GM04504 (cell line): ENCODE measurements at regions not wholly inside any gene's neighbourhood (a gene's known extent, or its start where the extent isn't known, plus 50 kb on each side); places are given as distances from the start of the nearest gene placed in this dataset.

Source experiments
- DNase-seq: peaks from one replicate; pipeline ENCODE4 v3.0.0-alpha.2; 2012; ENCODE audit warnings: low read depth

DNA sequence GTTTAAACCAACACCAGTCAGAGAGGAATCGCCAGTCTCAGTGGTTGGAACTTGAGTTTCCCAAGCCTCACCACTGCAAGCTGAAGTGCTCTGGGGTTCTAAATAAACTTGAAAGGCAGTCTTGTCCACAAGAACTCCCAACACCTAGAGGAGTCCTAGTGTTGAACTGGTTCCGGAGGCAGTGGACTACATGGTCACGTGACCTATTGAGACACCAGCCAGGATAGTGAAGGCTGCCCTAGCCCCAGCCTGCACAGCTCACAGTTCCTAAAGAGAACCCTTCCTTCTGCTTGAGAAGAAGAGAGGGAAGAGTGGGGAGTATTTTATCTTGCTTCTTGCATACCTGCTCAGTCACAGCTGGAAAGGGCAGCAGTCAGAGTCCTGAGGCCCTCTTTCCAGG is 1012.7 kb upstream of the ADGRL3 start:
- no peak for DNase-seq

DNA sequence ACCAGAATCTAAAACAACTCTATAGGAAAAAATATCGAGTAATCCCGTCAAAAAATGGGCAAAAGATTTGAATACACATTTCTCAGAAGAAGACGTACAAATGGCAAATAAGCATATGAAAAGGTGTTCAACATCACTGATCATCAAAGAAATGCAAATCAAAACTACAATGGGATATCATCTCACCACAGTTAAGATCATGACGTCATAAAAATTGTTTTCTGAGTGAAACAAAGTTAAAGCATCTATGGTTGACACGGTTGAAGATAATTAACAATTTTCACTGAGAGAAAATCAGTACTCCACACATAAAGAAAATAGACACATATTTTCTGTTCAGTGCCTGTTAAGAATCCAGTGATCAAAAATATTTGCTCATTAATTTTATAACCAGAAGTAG is 1010.8 kb upstream of the ADGRL3 start:
- no peak for DNase-seq

DNA sequence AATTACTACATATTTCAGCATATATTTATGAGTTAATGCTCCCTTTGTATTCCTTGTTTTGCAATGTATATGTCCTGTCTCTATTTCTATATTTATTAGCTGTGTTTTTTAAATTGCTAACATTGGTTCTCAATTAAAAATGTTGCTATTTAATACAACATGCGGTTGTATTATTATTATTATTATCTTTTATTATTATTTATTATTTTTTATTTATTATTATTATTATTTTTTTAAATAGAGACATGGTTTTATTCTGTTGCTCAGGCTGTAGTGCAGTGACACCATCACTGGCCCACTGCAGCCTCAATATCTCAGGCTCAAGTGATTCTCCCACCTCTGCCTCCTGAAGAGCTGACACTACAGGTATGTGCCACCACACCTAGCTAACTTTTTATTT is 1005.9 kb upstream of the ADGRL3 start:
- DNase-seq, result no peak

DNA sequence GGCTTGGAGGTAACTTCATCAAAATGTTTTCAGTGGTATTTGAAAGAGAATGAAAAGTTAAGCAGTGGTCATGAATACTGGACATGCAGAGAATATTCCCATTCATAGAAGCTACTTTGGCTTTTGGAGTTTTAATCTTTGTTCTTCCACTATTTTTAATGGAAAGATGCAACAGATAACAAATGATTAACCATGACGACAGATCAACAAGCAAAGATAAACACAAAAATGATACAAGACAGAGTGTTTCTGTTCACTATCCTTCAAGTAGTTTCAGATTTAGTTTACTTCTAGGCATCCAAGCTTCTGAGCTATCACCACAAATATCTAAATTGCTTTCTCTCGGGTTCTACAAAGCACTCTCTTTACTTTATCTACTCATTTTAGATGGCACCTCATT is 1004.9 kb upstream of the ADGRL3 start:
- no peak for DNase-seq

DNA sequence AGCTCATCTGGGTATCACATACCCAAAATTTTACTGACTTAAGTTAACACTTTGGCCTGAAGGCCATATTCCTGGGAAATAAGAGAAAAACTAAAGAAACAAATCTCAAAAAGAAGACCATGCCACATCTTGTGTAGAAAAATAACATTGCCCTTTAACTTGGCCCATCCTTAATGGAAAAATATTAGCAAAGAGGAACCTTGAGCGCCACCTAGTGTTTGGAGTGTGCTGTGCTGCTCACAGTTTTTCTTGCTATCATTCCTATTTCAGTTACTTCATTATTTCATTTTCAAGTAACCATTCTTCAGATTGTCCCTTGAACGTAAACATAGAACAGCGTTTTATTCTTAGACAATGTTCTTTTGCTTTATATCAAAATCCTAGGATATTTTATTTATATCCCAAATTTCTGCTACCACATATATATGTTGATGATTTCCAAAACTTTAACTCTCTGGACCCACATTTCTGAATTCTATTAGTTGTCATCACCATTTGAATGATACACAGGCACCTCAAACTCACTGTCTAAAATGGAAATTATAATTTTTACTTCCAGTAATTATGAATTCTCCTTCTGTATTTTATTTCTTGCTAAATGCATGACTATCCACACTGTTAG is 999.0 kb upstream of the ADGRL3 start:
- DNase-seq, result no peak

DNA sequence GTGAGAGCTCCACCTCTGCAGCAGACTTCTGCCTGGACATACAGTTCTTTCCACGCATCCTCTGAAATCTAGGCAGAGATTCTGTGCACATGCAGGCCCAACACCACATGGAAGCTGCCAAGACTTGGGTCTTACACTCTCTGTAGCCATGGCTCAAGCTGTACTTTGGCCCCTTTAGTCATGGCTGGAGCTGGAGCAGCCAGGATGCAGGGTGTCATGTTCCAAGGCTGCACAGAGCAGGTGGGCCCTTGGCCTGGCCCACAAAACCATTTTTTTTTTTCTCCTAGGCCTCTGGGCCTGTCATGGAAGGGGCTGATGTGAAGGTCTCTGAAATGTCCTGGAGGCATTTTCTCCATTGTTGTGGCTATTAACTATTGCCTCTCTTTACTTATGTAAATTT is 990.5 kb upstream of the ADGRL3 start:
- no peak for DNase-seq

DNA sequence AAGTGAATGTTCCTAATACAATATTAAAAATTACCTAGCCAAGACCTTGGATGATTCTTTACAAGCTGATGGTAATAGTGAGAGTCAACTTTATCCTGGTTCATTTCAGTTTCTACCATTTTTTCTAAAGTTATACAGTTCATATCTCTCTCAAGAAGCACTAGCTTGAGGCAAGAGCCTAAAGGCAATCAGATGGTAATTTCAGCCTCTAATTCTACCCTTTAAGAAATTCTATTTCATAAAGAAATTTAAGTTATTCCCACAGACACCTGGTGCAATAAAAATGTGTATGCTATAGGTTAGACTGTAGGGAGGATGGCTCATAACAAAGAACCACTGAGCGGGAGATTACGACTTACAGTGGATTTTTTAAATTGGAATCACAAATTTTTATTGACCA is 984.2 kb upstream of the ADGRL3 start:
- DNase-seq, result no peak

DNA sequence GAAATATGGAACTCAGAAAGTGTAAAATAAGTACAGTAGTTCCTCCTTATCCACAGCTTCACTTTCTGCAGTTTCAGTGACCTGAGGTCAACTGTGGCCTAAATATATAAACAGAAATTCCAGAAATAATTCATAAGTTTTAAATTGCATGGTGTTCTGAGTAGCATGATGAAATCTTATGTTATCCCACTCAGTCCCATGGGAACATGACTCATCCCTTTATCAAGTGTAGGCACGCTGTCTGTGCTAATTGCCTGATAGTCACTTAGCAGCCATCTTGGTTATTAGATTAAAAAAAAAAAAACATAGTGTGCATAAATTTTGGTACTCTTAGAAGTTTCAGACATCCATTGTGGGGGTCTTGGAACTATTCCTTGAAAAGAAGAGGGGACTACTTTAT is 983.4 kb upstream of the ADGRL3 start:
- DNase-seq, result no peak

DNA sequence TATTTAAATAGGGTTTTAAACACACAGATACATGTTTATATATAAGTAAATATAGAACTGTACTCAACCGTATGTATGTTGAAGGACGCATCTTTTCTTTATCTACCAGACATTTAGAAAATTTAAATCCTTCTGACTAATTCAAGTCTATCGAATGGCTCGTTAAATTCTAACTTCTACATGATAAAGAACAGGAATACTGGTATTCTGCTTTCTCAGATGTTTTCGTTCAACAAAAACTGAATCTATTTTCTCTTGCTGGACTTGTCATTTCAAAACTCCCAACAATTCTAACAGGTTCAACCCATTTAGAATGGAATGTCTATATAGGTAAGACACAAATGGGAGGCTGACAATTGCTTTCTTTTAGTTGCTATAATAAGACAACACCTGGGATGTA is 978.3 kb upstream of the ADGRL3 start:
- DNase-seq, result no peak

DNA sequence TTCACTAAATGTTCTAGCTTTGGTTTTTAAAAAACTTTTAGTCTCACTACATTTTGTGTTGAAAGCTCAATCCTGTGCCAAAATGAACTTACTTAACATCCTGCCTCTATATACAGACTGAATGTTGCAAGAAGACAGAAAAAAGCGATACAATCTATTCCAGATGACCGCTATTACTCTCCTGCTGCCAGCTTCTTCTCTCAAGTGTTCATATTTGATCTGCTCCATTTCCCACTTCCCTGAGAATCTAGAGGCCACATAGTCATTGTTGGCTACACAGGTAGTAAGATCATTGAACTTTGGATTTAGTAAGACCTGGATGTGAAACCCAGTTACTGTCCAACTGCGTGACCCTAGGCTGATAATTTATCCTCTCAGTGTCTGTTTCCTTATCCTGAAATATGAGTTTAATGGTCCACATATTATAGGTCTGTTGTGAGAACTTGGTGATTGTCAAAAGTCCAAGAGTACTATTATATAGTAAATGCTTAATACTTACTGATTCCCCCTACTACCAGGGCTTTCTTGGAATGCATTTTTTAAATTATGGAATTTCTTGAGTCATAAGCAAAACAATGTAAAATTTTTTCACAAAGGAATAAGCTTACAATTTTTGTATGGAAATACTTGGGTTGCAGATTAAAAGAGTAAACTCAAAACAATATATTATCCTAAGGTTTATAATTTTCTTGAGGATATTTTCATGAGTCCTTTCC is 976.8 kb upstream of the ADGRL3 start:
- no peak for DNase-seq

DNA sequence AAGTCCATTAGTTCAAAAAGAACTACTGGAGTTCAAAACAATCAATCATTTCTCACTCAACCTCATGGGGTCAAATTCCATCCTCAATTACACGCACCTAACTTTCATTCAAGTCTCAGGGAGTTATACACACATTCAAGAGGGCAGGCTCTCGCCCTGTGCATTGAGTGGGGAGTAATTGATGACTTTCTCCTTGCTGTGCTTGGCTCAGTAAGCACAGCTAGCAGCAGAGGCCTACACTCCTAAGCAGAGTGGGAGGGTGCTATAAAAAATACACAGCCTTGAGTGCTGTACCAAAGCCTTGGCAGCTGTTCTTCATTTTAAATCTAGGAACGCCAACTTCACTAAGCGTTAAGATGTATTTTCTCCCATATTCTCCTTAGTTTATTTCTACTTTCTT is 958.3 kb upstream of the ADGRL3 start:
- no peak for DNase-seq

DNA sequence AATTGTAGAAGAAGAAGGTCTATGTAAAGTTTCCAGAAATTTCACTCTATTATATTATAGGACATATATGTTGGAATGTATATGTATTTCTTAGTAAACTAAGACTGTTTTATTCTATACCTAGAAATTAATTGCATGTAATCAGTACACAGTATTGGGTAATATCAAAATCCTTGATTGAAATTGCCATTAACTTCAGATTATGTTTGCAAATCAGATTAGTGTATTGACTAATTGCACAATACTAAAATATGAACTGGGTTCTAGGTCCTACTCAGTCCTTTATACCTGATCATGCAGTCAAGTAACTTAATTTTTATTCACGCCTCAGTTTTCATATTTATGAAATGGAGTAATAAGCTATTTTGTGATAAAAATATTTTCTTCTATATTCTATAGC is 950.3 kb upstream of the ADGRL3 start:
- DNase-seq, result no peak

DNA sequence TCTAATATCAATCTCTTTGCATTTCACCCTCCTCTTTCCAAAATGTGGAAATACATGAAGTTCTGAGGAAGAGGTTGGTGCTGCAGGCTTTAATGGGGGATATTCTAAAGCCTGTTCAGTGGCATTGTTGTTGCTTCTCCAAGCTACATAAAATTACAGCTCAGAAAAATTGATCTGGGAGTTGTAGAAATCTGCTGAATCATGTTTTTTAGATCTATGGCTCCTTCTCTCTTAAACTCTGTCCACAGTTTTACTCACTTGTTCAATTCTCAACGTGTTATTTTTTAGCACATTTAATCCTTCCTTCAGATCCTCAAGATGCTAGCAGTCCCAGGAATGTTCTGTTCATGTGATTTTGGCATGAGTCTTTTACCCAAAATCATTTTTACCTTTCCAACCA is 949.5 kb upstream of the ADGRL3 start:
- DNase-seq, result no peak

DNA sequence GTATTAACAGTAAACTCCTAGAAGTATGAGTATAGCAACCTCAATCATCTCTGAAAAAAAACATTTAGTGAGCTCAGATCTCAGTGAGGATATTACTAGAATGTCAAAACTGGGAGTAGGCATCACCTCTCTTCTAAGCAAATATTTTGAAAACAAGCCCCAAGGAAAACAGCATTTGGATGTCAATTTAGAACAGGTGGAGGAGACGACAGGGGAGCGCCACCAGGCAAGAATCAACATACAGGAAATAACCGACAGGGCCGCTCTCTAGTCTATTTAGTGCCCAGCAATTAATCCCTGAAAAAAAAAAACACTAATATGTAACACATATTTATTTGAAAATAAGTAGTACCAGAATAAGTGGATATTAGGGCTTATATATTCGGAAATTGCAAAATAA is 940.3 kb upstream of the ADGRL3 start:
- no peak for DNase-seq

DNA sequence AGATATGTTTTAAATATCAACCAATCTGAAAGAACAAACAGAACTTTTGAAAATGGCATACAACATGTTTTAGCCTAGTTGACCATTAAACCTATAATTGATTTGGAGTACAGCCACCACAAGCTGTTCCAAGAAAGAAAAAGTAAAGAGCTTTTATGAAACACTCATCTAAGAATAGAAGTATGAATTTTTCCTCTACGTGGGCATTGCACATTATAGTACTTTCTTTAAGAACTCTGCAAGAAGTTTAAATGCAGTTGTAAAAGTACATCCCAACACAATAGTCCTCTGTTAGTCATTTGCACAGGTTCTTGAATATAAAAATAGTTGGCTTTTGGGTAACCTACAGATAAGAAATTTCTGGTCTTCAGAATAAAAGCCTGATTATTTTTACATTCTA is 933.6 kb upstream of the ADGRL3 start:
- DNase-seq, result no peak

DNA sequence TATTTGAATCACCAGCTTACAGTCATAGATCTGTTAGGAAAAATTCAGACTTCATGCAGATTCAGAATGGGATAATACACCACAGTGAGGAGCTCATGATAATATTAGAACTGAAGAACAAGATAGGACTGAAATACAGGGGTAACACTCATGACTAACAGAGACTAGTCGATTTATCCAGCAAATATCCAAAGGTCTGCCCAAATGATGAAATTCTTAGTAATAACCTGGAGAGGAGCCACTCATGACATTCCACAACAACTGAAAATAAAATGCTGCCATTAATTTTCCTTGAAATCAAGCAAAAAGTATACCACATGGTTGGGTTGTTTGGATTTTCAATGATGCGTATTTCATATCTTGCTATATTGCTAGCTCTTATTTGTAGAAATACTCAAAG is 903.7 kb upstream of the ADGRL3 start:
- DNase-seq, result no peak

DNA sequence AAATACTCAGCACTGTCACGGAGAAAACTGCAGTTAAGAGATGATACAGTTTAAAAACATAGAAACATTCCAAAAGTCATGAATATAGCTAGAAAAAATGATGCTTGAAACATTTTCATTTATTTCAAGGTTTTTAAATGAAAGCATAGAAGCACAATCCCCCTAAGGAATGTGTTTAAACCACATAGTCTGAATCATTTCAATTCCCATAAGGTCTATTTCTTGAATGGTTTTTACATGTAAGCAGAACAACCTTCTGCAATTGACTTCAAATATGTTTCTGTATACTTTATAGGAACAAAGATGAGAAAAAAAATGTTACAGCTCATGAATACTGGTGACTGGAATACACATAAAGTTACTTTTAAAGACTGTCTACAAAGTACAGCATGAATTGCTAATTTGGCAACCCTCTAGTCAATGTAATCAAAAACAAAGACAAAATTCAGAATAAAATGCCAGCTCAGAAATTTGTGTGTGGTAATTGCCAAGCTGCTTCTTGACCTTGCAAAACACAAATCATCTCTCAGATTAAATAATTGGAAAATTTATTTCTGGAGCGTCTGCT is 886.4 kb upstream of the ADGRL3 start:
- DNase-seq, result no peak

DNA sequence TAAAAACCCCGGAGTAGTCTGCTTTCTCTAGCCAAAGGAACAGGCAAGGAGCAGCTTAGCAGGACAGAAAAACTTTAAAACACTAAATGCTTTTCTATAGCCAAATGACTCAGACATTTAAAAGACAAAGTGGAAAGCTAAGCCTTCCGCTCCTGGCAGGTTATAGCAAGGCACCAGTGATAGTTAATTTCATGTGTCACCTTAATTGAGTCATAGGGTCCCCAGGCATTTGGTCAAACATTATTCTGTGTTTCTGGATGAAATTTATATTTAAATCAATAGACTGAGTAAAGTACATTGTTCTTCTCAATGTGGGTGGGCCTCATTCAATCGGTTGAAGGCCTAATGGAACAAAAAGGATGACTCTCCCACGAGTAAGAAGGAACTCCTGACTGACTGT is 885.7 kb upstream of the ADGRL3 start:
- no peak for DNase-seq

DNA sequence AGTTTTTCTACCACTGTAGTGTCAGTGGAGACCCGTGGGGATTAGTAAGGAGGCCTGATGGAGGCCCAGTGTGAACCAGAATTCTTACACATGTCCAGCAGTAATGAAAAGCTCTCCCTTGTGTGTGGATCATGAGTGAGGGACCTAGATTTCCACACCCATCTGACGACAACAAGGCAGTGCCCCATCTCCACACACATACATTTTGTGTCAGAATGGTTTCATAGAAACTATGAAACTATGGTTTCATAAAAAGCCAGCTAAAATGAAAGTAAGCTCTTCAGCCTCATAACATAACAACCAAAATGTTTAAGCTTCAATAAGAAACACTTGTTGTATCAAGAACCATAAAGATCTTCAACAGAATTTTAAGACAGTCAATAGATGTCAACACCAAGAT is 884.5 kb upstream of the ADGRL3 start:
- DNase-seq, result no peak

DNA sequence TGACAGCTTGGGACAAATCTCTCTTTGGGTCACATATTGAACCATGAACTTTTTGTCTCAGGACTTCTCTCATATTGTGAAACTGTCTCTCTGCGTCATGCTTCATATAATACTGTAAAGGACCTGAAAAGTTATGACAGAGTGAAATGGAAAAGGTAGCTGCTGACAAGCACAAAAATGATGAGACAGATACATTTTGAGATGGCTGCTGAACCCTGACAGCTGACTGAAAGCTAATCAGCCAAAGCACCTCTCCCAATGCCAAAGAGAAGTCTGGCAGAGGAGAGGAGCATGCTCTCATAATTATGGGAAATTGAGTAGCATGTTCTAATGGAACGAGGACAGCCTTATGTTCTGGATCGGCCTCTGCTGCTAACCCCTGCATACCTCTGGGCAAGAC is 873.4 kb upstream of the ADGRL3 start:
- no peak for DNase-seq

DNA sequence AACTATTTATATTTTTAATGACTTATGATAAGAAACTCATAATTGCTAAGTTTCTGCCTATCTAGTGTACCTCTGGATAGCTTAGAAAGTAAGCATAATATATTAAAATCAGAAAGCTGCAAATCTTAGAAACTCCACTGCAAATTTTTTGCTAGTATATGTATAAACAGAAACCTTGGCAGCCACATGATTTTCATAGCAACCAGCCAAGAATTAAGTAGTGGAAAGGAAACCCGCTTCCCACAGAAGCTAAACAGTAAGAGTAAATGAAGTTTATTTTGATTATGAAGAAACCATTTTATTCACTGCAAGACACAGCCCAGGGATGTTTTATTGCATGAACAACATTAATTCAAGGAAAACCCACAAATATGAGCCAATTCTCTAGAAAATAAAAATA is 872.5 kb upstream of the ADGRL3 start:
- DNase-seq, result no peak

DNA sequence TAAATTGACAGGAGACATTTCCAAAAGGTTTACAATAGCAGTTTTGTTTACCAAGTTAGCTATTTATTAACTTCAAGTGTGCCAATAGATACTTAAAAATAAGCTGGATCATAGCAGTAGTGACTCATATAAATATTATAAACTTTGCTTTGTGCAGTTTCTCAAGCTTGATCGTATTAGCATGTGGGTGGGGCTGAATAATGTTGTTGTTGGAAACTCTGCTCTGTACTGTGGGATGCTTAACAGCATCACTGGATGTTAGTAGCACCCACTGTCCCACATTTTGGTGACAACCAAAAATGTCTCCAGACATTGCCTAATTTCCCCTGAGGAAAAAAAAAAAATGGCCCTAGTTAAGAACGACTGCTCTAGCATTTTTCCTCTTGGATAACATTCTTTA is 855.2 kb upstream of the ADGRL3 start:
- DNase-seq, result no peak

DNA sequence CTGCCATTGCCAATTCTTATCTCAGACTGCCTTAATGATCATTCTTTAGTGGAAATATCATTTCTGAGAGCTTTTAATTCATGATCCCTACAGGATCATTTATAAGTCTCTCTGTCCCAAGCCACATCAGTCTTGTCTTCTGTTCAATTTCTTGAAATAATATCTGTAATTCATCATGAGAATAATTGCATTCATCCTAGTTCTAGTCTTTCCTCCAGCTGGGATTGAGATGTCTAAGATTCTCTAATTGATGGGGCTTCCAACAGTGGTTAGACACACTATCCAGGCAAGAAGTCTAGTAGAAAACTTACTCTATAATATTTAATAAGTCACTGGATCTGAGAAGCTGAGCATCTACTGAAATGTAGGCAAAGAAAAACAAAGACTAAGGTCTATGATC is 854.7 kb upstream of the ADGRL3 start:
- no peak for DNase-seq

DNA sequence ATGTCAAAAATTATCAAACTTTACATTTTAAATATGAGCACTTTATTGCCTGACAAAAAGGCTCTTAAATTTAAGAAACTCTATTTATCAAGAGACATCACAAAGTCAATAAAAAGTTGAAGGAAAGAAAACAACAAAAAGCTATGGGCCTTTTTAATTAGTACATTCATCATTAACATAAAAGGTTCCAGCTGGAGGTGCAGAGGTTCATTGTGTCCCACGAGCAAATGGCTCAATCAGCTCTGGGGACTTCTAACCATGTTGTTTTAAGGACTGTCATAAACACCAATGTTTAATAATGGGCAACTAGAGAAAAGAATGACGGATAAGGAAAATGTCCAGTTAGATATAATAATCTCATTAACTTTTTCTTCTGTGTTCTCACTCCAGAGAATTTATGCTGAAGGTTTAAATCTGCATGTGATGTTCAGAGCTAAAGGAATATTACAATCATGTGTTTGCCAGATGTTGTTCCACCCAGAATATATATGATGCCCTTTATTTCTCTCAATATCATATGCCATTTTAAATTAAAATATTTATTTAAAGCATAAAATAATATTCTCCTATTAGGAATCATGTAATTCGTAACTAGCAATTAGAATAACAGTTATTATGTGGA is 840.3 kb upstream of the ADGRL3 start:
- DNase-seq, result no peak
